Activated CD8-positive, alpha-beta T cell treated with anti-CD3 and anti-CD28 coated beads for 36 hours (primary cell): ENCODE measurements at regions not wholly inside any gene's neighbourhood (a gene's known extent, or its start where the extent isn't known, plus 50 kb on each side); places are given as distances from the start of the nearest gene placed in this dataset.
"Not testable (repeated sequence)": the region's sequence is repeated elsewhere in the genome, so short reads cannot be mapped to it uniquely, and the experiment has no call there.

Source experiments
- ATAC-seq: fragments of 200-7000 bp; cut with Tn5 transposase; one replicate; pipeline ENCODE4 v1.10.0; 2021; ENCODE audit warnings: mild to moderate bottlenecking, moderate library complexity
- CTCF ChIA-PET: fragments of 350-600 bp; sonication (Branson Sonifier 250); formaldehyde crosslinking; loops from one replicate; lab custom pipeline; 2021; ENCODE audit warnings: antibody characterized with exemption; lab: Charles Lee
- POLR2A ChIA-PET: fragments of 350-600 bp; sonication (Branson Sonifier 250); formaldehyde crosslinking; loops from one replicate; lab custom pipeline; 2021; ENCODE audit warnings: antibody characterized with exemption; lab: Charles Lee
- DNase-seq: peaks from one replicate; pipeline ENCODE4 v3.0.0-alpha.2; 2020
- H3K27ac Mint-ChIP-seq: one replicate; pipeline ENCODE4 v1.8.0; 2021; ENCODE audit warnings: mild to moderate bottlenecking, mixed read lengths
- H3K27me3 Mint-ChIP-seq: one replicate; pipeline ENCODE4 v1.8.0; 2021; ENCODE audit warnings: mixed read lengths
- H3K36me3 Mint-ChIP-seq: one replicate; pipeline ENCODE4 v1.8.0; 2021; ENCODE audit warnings: low read depth, mixed read lengths
- H3K4me1 Mint-ChIP-seq: one replicate; pipeline ENCODE4 v1.8.0; 2021; ENCODE audit warnings: low read depth, mixed read lengths
- H3K4me3 Mint-ChIP-seq: one replicate; pipeline ENCODE4 v1.8.0; 2021; ENCODE audit warnings: mild to moderate bottlenecking, moderate library complexity, mixed read lengths
- H3K9me3 Mint-ChIP-seq: one replicate; pipeline ENCODE4 v1.8.0; 2021; ENCODE audit warnings: mixed read lengths
- CTCF ChIP-seq: fragments of 200-600 bp; IDR thresholded peaks from one replicate; pipeline ENCODE4 v1.8.0; 2022; ENCODE audit warnings: antibody characterized with exemption, mild to moderate bottlenecking
- intact Hi-C: fragments of 100-400 bp; cut with micrococcal nuclease; formaldehyde crosslinking; loops from one replicate; pipeline ENCODE4 v1.10.0; 2022

DNA sequence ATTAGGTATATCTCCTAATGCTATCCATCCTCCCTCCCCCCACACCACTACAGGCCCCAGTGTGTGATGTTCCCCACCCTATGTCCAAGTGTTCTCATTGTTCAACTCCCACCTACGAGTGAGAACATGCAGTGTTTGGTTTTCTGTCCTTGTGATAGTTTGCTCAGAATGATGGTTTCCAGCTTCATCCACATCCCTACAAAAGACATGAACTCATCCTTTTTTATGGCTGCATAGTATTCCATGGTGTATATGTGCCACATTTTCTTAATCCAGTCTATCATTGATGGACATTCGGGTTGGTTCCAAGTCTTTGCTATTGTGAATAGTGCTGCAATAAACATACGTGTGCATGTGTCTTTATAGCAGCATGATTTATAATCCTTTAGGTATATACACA, 53.8 kb upstream of the HIVEP2 start:
- H3K4me1 Mint-ChIP-seq, H3K27ac Mint-ChIP-seq, ATAC-seq, H3K4me3 Mint-ChIP-seq, intact Hi-C loops, DNase-seq, H3K36me3 Mint-ChIP-seq, CTCF ChIA-PET, H3K27me3 Mint-ChIP-seq, POLR2A ChIA-PET, H3K9me3 Mint-ChIP-seq: not testable (repeated sequence)

DNA sequence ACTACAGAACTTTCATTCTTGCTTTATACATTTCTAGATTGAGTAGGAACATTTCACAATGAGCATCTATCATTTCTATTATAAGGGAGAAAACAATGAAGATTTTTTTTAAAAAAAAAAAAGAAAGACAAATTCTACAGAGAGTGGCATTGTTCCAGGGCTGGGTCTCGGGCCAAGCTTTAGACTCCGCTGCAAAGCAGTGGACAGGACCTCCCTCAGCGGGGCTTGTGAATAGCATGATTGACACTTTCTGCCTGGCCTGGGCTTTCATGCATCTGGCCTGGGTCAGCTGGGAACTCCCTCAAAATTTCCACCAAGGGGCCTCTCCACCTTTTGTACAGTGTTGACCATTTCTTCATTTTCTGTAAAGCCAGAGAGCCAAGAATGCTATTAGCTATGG, 55.8 kb upstream of the HIVEP2 start:
- POLR2A ChIA-PET, result no interaction called here
- H3K4me3 Mint-ChIP-seq, result no peak overlapping the region
- no peak for TF ChIP-seq CTCF
- CTCF ChIA-PET, result interaction anchor here (1.0 kb wide), 2 partner anchors 26 to 46 kb away, joined by 3 read pairs; no protein-coding TSS in a partner anchor
- no peaks in the 10 kb centered on the region for H3K27me3 Mint-ChIP-seq
- H3K9me3 Mint-ChIP-seq, result peaks cover 9% of the 10 kb centered on the region
- DNase-seq (no peak), ATAC-seq (no peak)
- H3K27ac Mint-ChIP-seq, result no peak overlapping the region
- H3K4me1 Mint-ChIP-seq, result no peaks in the 10 kb centered on the region
- H3K36me3 Mint-ChIP-seq, result peaks cover 4% of the 10 kb centered on the region
- intact Hi-C loops, result no loop called here

GRCh38 chr6:143002686-143003085, 57.7 kb upstream of the HIVEP2 start:
- CTCF ChIA-PET, result no interaction called here

DNA sequence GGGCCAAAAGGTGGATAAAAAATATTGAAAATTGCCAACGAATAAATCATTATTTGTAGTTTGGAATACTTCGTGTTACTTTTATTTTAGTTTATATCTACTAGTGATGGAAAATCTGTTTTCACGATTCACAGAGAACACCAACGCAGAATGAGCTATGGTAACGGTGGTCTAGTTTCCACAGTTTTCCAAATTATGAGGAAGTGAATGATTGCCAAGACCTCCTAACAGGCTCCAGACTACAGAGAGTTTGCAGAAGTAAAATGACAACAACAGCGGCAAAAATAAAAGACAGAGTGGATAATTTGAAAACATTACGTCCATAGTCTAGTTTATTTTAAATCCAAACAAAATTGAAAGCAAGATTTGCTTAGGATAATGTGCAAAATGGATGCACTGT, 57.0 kb upstream of the AIG1 start:
- Mint-ChIP-seq H3K9me3 (peaks cover 7% of the 10 kb centered on the region), H3K27ac (no peak overlapping the region), H3K27me3 (peaks cover 2% of the 10 kb centered on the region), H3K36me3 (peaks cover 4% of the 10 kb centered on the region), H3K4me3 (no peak overlapping the region), H3K4me1 (no peaks in the 10 kb centered on the region)
- ChIA-PET CTCF (no interaction called here), POLR2A (no interaction called here)
- ATAC-seq (no peak), DNase-seq (no peak)
- TF ChIP-seq CTCF, result no peak
- intact Hi-C loops, result no loop called here

More at GRCh38 chr6:143002686-143003085, 57.7 kb upstream of the HIVEP2 start:
- H3K4me3 Mint-ChIP-seq, result no peak overlapping the region
- ATAC-seq (no peak), DNase-seq (no peak)
- peaks cover 2% of the 10 kb centered on the region for H3K27me3 Mint-ChIP-seq
- H3K36me3 Mint-ChIP-seq, result peaks cover 4% of the 10 kb centered on the region
- no peak for TF ChIP-seq CTCF
- peaks cover 9% of the 10 kb centered on the region for H3K9me3 Mint-ChIP-seq
- POLR2A ChIA-PET, result no interaction called here
- intact Hi-C loops, result no loop called here
- no peaks in the 10 kb centered on the region for H3K4me1 Mint-ChIP-seq
- no peak overlapping the region for H3K27ac Mint-ChIP-seq

- DNase-seq (no peak), ATAC-seq (no peak)
- CTCF ChIA-PET, result no interaction called here
- H3K9me3 Mint-ChIP-seq, result no peaks in the 10 kb centered on the region
- no peaks in the 10 kb centered on the region for H3K4me1 Mint-ChIP-seq
- H3K36me3 Mint-ChIP-seq, result no peaks in the 10 kb centered on the region
- peaks cover 2% of the 10 kb centered on the region for H3K27me3 Mint-ChIP-seq
- POLR2A ChIA-PET, result no interaction called here
- H3K4me3 Mint-ChIP-seq, result no peak overlapping the region
- no peak overlapping the region for H3K27ac Mint-ChIP-seq
- no peak for TF ChIP-seq CTCF
- intact Hi-C loops, result no loop called here
Observed at GRCh38 chr6:143005816-143006215, 54.9 kb upstream of the AIG1 start.

DNA sequence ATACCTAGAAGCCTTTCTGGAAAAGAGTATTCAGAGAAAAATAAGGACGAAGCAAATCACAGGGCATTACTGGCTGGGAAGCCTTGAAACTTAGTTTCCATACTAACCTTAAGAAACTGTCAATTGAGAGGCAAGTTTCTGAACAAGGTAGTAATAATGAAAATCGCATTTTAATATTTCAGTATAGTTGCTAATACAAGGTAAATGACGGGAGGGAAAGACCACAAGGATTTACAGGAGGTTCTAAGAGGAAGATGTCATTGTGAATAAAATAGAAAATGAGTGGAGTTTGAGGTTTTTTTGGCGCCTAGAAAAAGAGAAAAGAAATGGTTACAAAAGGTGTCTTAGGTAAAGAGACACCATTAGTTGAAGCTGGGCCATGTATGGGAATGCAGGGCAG, 53.9 kb upstream of the AIG1 start:
- Mint-ChIP-seq H3K27ac (no peak overlapping the region), H3K9me3 (no peaks in the 10 kb centered on the region), H3K4me1 (no peaks in the 10 kb centered on the region), H3K27me3 (peaks cover 2% of the 10 kb centered on the region), H3K36me3 (no peaks in the 10 kb centered on the region), H3K4me3 (no peak overlapping the region)
- no peak for ATAC-seq
- ChIA-PET CTCF (no interaction called here), POLR2A (interaction anchor here (0.6 kb wide), 1 partner anchor 674 kb away, joined by 3 read pairs; no protein-coding TSS in a partner anchor)
- TF ChIP-seq CTCF, result no peak
- no peak for DNase-seq
- intact Hi-C loops, result no loop called here
